Non-pigmented ciliary epithelial cell (primary cell): ENCODE measurements at regions not wholly inside any gene's neighbourhood (a gene's known extent, or its start where the extent isn't known, plus 50 kb on each side); places are given as distances from the start of the nearest gene placed in this dataset.

Source experiments
- DNase-seq: peaks from one replicate; pipeline ENCODE4 v3.0.0-alpha.2; 2010; ENCODE audit warnings: low read depth

- no peak for DNase-seq
Observed at GRCh38 chr20:10954137-10954840, 280.5 kb upstream of the JAG1 start.

GRCh38 chr20:10954908-10955580 lies 281.2 kb upstream of the JAG1 start:
- no peak for DNase-seq

- DNase-seq = no peak
Observed at GRCh38 chr20:10958279-10958678, 284.5 kb upstream of the JAG1 start.

GRCh38 chr20:10960416-10960815 lies 286.6 kb upstream of the JAG1 start:
- no peak for DNase-seq

GRCh38 chr20:10961651-10962288 lies 288.0 kb upstream of the JAG1 start:
- DNase-seq = no peak

GRCh38 chr20:10962937-10963336 lies 289.1 kb upstream of the JAG1 start:
- no peak for DNase-seq

GRCh38 chr20:10963717-10964266 lies 290.0 kb upstream of the JAG1 start:
- no peak for DNase-seq

- no peak for DNase-seq
Observed at GRCh38 chr20:10965936-10966470, 292.2 kb upstream of the JAG1 start.

GRCh38 chr20:10970109-10970508 lies 296.3 kb upstream of the JAG1 start:
- DNase-seq = no peak

- no peak for DNase-seq
Observed at GRCh38 chr20:10971096-10971495, 297.3 kb upstream of the JAG1 start.

GRCh38 chr20:10972219-10972860 lies 298.5 kb upstream of the JAG1 start:
- no peak for DNase-seq

GRCh38 chr20:10976051-10976450 lies 302.3 kb upstream of the JAG1 start:
- no peak for DNase-seq

GRCh38 chr20:10978019-10978702 lies 304.4 kb upstream of the JAG1 start:
- no peak for DNase-seq

- no peak for DNase-seq
Observed at GRCh38 chr20:10978713-10979112, 304.9 kb upstream of the JAG1 start.

GRCh38 chr20:10982692-10983091 lies 308.9 kb upstream of the JAG1 start:
- peak; percentile 81 for DNase-seq

- DNase-seq = no peak
Observed at GRCh38 chr20:10984294-10984693, 310.5 kb upstream of the JAG1 start.

GRCh38 chr20:10984913-10985312 lies 311.1 kb upstream of the JAG1 start:
- DNase-seq = no peak

GRCh38 chr20:10985536-10985935 lies 311.7 kb upstream of the JAG1 start:
- DNase-seq = no peak

- DNase-seq = no peak
Observed at GRCh38 chr20:10986586-10986985, 312.8 kb upstream of the JAG1 start.

- no peak for DNase-seq
Observed at GRCh38 chr20:10987651-10988383, 314.0 kb upstream of the JAG1 start.
